A549 (cell line): ENCODE measurements at regions not wholly inside any gene's neighbourhood (a gene's known extent, or its start where the extent isn't known, plus 50 kb on each side); places are given as distances from the start of the nearest gene placed in this dataset.

Source experiments
- ATAC-seq, 2 experiments: fragments of 200-7000 bp in 1 of 2; fragments of >200 bp in 1 of 2; cut with Nextera tagmentation in 1 of 2; cut with Tn5 transposase in 1 of 2; 3 replicates each; pipeline versions ENCODE4 v1.8.0 to v1.9.1; 2018 to 2020; ENCODE audit warnings: mild to moderate bottlenecking in 1 of 2, moderate library complexity in 1 of 2
- CTCF ChIA-PET: fragments of 300-600 bp; sonication (Branson Sonifier 250); formaldehyde crosslinking; extraction: SDS; loops from one replicate; lab custom pipeline; 2021; ENCODE audit warnings: antibody characterized with exemption, inconsistent platforms; lab: Yijun Ruan, JAX
- POLR2A ChIA-PET: fragments of 350-600 bp; formaldehyde crosslinking; extraction: SDS; loops from one replicate; lab custom pipeline; 2021; ENCODE audit warnings: antibody characterized with exemption, inconsistent platforms; lab: Yijun Ruan, JAX
- DNase-seq, 2 experiments: peaks; one replicate each; pipeline versions ENCODE4 v3.0.0 to v3.0.0-alpha.2; 2011 to 2016; ENCODE audit warnings: low read depth in 1 of 2, low spot score in 1 of 2
- FAIRE-seq: peaks from 2 replicates; lab custom pipeline; 2011; peaks lifted over from hg19 to GRCh38; lab: Jason Lieb, UNC
- H3K27ac ChIP-seq, 2 experiments: fragments of >200 bp; sonication (Bioruptor Twin); formaldehyde crosslinking; 3 replicates each; pipeline ENCODE4 v1.5.1; 2016 to 2017
- H3K4me1 ChIP-seq: fragments of >200 bp; sonication (Bioruptor Twin); formaldehyde crosslinking; 3 replicates; pipeline ENCODE4 v1.6.1; 2016
- H3K4me2 ChIP-seq: fragments of >200 bp; sonication (Bioruptor Twin); formaldehyde crosslinking; 3 replicates; pipeline ENCODE4 v1.6.1; 2016
- H3K4me3 ChIP-seq: fragments of >200 bp; sonication (Bioruptor Twin); formaldehyde crosslinking; 3 replicates; pipeline ENCODE4 v1.5.1; 2016
- H3K9me3 ChIP-seq: fragments of >200 bp; sonication (Bioruptor Twin); formaldehyde crosslinking; 3 replicates; pipeline ENCODE4 v1.6.1; 2016
- ATOH8 ChIP-seq: fragments of 250-450 bp; sonication (Bioruptor Pico); IDR thresholded peaks from 2 replicates; pipeline ENCODE4 v1.5.0; 2020; ENCODE audit warnings: low read depth, mild to moderate bottlenecking, moderate library complexity
- CBX2 ChIP-seq: fragments of 200-600 bp; sonication (generic); IDR thresholded peaks from 2 replicates; pipeline ENCODE4 v1.6.1; 2016; ENCODE audit warnings: low read depth, mild to moderate bottlenecking, borderline replicate concordance
- CHD4 ChIP-seq: fragments of 200-600 bp; sonication (generic); IDR thresholded peaks from 2 replicates; pipeline ENCODE4 v1.6.1; 2016; ENCODE audit warnings: antibody characterized with exemption, mild to moderate bottlenecking, borderline replicate concordance
- CTCF ChIP-seq: fragments of >200 bp; sonication (Bioruptor Twin); formaldehyde crosslinking; IDR thresholded peaks from 3 replicates; pipeline ENCODE4 v1.5.1; 2016
- EHF ChIP-seq: fragments of 250-450 bp; sonication (Bioruptor Pico); IDR thresholded peaks from 2 replicates; pipeline ENCODE4 v1.5.0; 2020; ENCODE audit warnings: mild to moderate bottlenecking
- EP300 ChIP-seq, 2 experiments: fragments of >200 bp; sonication (Bioruptor Twin); formaldehyde crosslinking; IDR thresholded peaks; 2 replicates in 1 of 2; 3 replicates in 1 of 2; pipeline ENCODE4 v1.6.1; 2016 to 2017
- FOXS1 ChIP-seq: fragments of 250-450 bp; sonication (Bioruptor Pico); IDR thresholded peaks from 2 replicates; pipeline ENCODE4 v1.5.0; 2020; ENCODE audit warnings: mild to moderate bottlenecking, moderate library complexity
- GATA3 ChIP-seq: IDR thresholded peaks from 2 replicates; pipeline ENCODE4 v1.6.1; 2012; ENCODE audit warnings: borderline replicate concordance
- HES2 ChIP-seq: fragments of >200 bp; sonication (Bioruptor Twin); formaldehyde crosslinking; IDR thresholded peaks from 2 replicates; pipeline ENCODE4 v1.6.1; 2016
- HMGXB4 ChIP-seq: fragments of 250-450 bp; sonication (Bioruptor Pico); IDR thresholded peaks from 2 replicates; pipeline ENCODE4 v1.5.0; 2021; ENCODE audit warnings: mild to moderate bottlenecking, moderate library complexity, borderline replicate concordance
- HOXA7 ChIP-seq: fragments of 250-450 bp; sonication (Bioruptor Pico); IDR thresholded peaks from 2 replicates; pipeline ENCODE4 v1.5.0; 2020; ENCODE audit warnings: mild to moderate bottlenecking, moderate library complexity
- HOXB13 ChIP-seq: fragments of 250-450 bp; sonication (Bioruptor Pico); IDR thresholded peaks from 2 replicates; pipeline ENCODE4 v1.5.0; 2020; ENCODE audit warnings: low read depth, mild to moderate bottlenecking, moderate library complexity
- KDM1A ChIP-seq: fragments of 200-600 bp; sonication (generic); IDR thresholded peaks from 2 replicates; pipeline ENCODE4 v1.6.1; 2016; ENCODE audit warnings: low read depth, mild to moderate bottlenecking
- KDM5A ChIP-seq: fragments of 200-600 bp; sonication (generic); IDR thresholded peaks from 2 replicates; pipeline ENCODE4 v1.6.1; 2016; ENCODE audit warnings: antibody characterized with exemption, mild to moderate bottlenecking
- MAX ChIP-seq: IDR thresholded peaks from 2 replicates; pipeline ENCODE4 v1.6.1; 2012
- MAZ ChIP-seq: fragments of 150-350 bp; IDR thresholded peaks from 2 replicates; pipeline ENCODE4 v1.6.1; 2014; ENCODE audit warnings: antibody characterized with exemption, low read depth, low read length, borderline replicate concordance
- NPAS2 ChIP-seq: fragments of 250-450 bp; sonication (Bioruptor Pico); IDR thresholded peaks from 2 replicates; pipeline ENCODE4 v1.8.0; 2022; ENCODE audit warnings: mild to moderate bottlenecking, moderate library complexity, borderline replicate concordance
- PHF8 ChIP-seq: fragments of 200-600 bp; sonication (generic); IDR thresholded peaks from 2 replicates; pipeline ENCODE4 v1.6.1; 2016; ENCODE audit warnings: low read depth, mild to moderate bottlenecking, antibody characterized with exemption, moderate library complexity, borderline replicate concordance
- RAD21 ChIP-seq, 2 experiments: fragments of >200 bp in 1 of 2; sonication (Bioruptor Twin) in 1 of 2; formaldehyde crosslinking in 1 of 2; IDR thresholded peaks in 1 of 2; conservative IDR thresholded peaks in 1 of 2; 2 replicates in 1 of 2; 3 replicates in 1 of 2; pipeline ENCODE4 v1.6.1; 2012 to 2018; ENCODE audit warnings: inconsistent platforms in 1 of 2
- RARB ChIP-seq: fragments of 250-450 bp; sonication (Bioruptor Pico); IDR thresholded peaks from 2 replicates; pipeline ENCODE4 v1.8.0; 2021; ENCODE audit warnings: mild to moderate bottlenecking, moderate library complexity
- REST ChIP-seq: fragments of 200-600 bp; sonication (generic); IDR thresholded peaks from 2 replicates; pipeline ENCODE4 v1.6.1; 2016; ENCODE audit warnings: antibody characterized with exemption, mild to moderate bottlenecking, moderate library complexity
- RFX5 ChIP-seq: fragments of 450-650 bp; IDR thresholded peaks from 2 replicates; pipeline ENCODE4 v1.7.1; 2014; ENCODE audit warnings: antibody characterized with exemption, mild to moderate bottlenecking, moderate library complexity
- RNF2 ChIP-seq: fragments of 200-600 bp; sonication (generic); IDR thresholded peaks from 2 replicates; pipeline ENCODE4 v1.6.1; 2016; ENCODE audit warnings: low read depth, mild to moderate bottlenecking, antibody characterized with exemption, moderate library complexity, borderline replicate concordance
- SMC3 ChIP-seq: fragments of >200 bp; sonication (Bioruptor Twin); formaldehyde crosslinking; IDR thresholded peaks from 3 replicates; pipeline ENCODE4 v1.6.1; 2018; ENCODE audit warnings: inconsistent platforms
- SREBF2 ChIP-seq: fragments of 450-650 bp; IDR thresholded peaks from 2 replicates; pipeline ENCODE4 v1.6.1; 2014; ENCODE audit warnings: mild to moderate bottlenecking, moderate library complexity
- ZC3H11A ChIP-seq: fragments of 450-650 bp; IDR thresholded peaks from 2 replicates; pipeline ENCODE4 v1.6.1; 2014; ENCODE audit warnings: antibody characterized with exemption, mild to moderate bottlenecking
- ZFP36 ChIP-seq: fragments of 450-650 bp; IDR thresholded peaks from 2 replicates; pipeline ENCODE4 v1.6.1; 2014; ENCODE audit warnings: borderline replicate concordance; ENCODE audit not compliant: partially characterized antibody
- ZNF302 ChIP-seq: fragments of 250-450 bp; sonication (Bioruptor Pico); IDR thresholded peaks from 2 replicates; pipeline ENCODE4 v1.9.0; 2021; ENCODE audit warnings: inconsistent platforms, mild to moderate bottlenecking, moderate library complexity
- ZSCAN20 ChIP-seq: fragments of 250-450 bp; sonication (Bioruptor Pico); IDR thresholded peaks from 2 replicates; pipeline ENCODE4 v1.8.0; 2022; ENCODE audit warnings: mild to moderate bottlenecking, moderate library complexity
- WGBS: methylation state at CpG from one replicate; pipeline ENCODE4 v1.1.6; 2017; ENCODE audit errors: missing lambda C conversion rate; 5-methylcytosine and 5-hydroxymethylcytosine counted together

GRCh38 chr11:131042041-131042390, 125.7 kb upstream of the SNX19 start:
- H3K4me2 ChIP-seq = no peak overlapping the region
- CTCF ChIA-PET = interaction anchor here (0.7 kb wide), 1 partner anchor 22 kb away, joined by 3 read pairs; no protein-coding TSS in a partner anchor
- H3K4me3 ChIP-seq = no peak overlapping the region
- WGBS = 65% methylated on average over 1 of the region's 1 CpG
- no peaks in the 10 kb centered on the region for H3K9me3 ChIP-seq
- TF ChIP-seq GATA3 (no peak), RFX5 (no peak), REST (no peak), MAZ (no peak), ZFP36 (no peak), ZSCAN20 (CRISPR knock-in tag) (no peak), NPAS2 (no peak), ZC3H11A (no peak), RNF2 (no peak), MAX (no peak), HMGXB4 (no peak), SREBF2 (no peak), PHF8 (no peak), ATOH8 (no peak), HOXB13 (no peak), EP300 (IDR thresholded peaks at IDR 0.05) (no peak), FOXS1 (no peak)
- no peak for ATAC-seq
- FAIRE-seq = no peak
- POLR2A ChIA-PET = no interaction called here
- no peak overlapping the region for H3K27ac ChIP-seq
- no peak for DNase-seq
- no peaks in the 10 kb centered on the region for H3K4me1 ChIP-seq

- H3K4me3 ChIP-seq = no peak overlapping the region
- H3K27ac ChIP-seq = no peak overlapping the region
- FAIRE-seq (no peak), ATAC-seq (no peak), DNase-seq (no peak)
- CTCF ChIA-PET = no interaction called here
- no peaks in the 10 kb centered on the region for H3K4me1 ChIP-seq
- POLR2A ChIA-PET = no interaction called here
- TF ChIP-seq NPAS2 = no peak
- TF ChIP-seq EHF (CRISPR knock-in tag) = no peak
- no peak for TF ChIP-seq ZFP36
- TF ChIP-seq CTCF = no peak
- no peak for TF ChIP-seq RNF2
- TF ChIP-seq KDM1A = no peak
- TF ChIP-seq HOXA7 (CRISPR knock-in tag) = no peak
- TF ChIP-seq ZNF302 (CRISPR knock-in tag) = no peak
- no peak for TF ChIP-seq CBX2
- no peak for TF ChIP-seq FOXS1
- no peak for TF ChIP-seq MAX
- TF ChIP-seq ZSCAN20 (CRISPR knock-in tag) = no peak
- no peak for TF ChIP-seq RARB (CRISPR knock-in tag)
- no peak for TF ChIP-seq RAD21 (conservative IDR thresholded peaks at IDR 0.05 in 1 of 2, IDR thresholded peaks at IDR 0.05 in 1 of 2)
- TF ChIP-seq HES2 = no peak
- no peak for TF ChIP-seq KDM5A
- no peak for TF ChIP-seq HOXB13
- TF ChIP-seq SMC3 = no peak
- no peak for TF ChIP-seq CHD4
- H3K9me3 ChIP-seq = no peaks in the 10 kb centered on the region
- H3K4me2 ChIP-seq = no peak overlapping the region
- 21% methylated on average over 1 of the region's 1 CpG for WGBS
These were observed 127.0 kb upstream of the SNX19 start for GRCh38 chr11:131043251-131043650.
